Loucy (cell line): ENCODE measurements at regions not wholly inside any gene's neighbourhood (a gene's known extent, or its start where the extent isn't known, plus 50 kb on each side); places are given as distances from the start of the nearest gene placed in this dataset.

Experiments
- EZH2phosphoT487 ChIP-seq: fragments of 200-600 bp; IDR thresholded peaks from 2 replicates; pipeline ENCODE4 v1.6.1; 2018; ENCODE audit warnings: antibody characterized with exemption, mild to moderate bottlenecking, moderate library complexity, borderline replicate concordance
- TF ChIP-seq, protein P1 (sequence below): fragments of 200-600 bp; sonication (generic); conservative IDR thresholded peaks from 2 replicates; pipeline ENCODE4 v1.5.1; 2014; ENCODE audit warnings: mild to moderate bottlenecking, antibody characterized with exemption, low read length

DNA sequence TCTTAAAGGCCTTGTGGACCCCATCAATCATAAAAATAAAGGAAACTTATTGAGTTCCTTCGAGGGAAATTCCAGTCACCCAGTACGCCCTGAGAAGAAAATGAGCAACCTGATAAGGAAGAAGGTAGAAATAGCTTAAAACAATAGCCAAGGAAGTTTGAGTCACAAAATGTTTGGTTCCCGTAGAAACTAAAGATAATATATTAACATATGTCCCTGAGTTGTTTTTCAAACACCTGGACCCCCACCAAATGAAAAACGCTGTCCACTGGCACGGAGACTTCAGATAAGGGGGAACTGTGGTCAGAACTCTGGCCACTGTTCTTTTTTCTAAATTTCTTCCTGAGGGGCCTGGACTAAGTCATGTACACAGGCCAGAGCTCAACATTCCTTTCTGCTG lies 669.1 kb downstream of the ADCYAP1 start:
- TF ChIP-seq, protein P1, sequence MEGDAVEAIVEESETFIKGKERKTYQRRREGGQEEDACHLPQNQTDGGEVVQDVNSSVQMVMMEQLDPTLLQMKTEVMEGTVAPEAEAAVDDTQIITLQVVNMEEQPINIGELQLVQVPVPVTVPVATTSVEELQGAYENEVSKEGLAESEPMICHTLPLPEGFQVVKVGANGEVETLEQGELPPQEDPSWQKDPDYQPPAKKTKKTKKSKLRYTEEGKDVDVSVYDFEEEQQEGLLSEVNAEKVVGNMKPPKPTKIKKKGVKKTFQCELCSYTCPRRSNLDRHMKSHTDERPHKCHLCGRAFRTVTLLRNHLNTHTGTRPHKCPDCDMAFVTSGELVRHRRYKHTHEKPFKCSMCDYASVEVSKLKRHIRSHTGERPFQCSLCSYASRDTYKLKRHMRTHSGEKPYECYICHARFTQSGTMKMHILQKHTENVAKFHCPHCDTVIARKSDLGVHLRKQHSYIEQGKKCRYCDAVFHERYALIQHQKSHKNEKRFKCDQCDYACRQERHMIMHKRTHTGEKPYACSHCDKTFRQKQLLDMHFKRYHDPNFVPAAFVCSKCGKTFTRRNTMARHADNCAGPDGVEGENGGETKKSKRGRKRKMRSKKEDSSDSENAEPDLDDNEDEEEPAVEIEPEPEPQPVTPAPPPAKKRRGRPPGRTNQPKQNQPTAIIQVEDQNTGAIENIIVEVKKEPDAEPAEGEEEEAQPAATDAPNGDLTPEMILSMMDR, result no peak
- no peak for TF ChIP-seq EZH2phosphoT487
